OCI-LY1 (cell line): ENCODE measurements at regions not wholly inside any gene's neighbourhood (a gene's known extent, or its start where the extent isn't known, plus 50 kb on each side); places are given as distances from the start of the nearest gene placed in this dataset.

Source experiments
- H2AFZ ChIP-seq: fragments of 200-600 bp; sonication (generic), shearing (Covaris generic); 2 replicates; pipeline ENCODE4 v1.6.0; 2014; ENCODE audit warnings: antibody characterized with exemption, mild to moderate bottlenecking, low read length
- H3F3A ChIP-seq: fragments of 200-600 bp; sonication (generic), shearing (Covaris generic); 2 replicates; pipeline ENCODE4 v1.6.0; 2014; ENCODE audit warnings: mild to moderate bottlenecking, antibody characterized with exemption, low read length, moderate library complexity; ENCODE audit not compliant: insufficient read depth
- H3K27ac ChIP-seq: fragments of 200-600 bp; sonication (generic); 2 replicates; pipeline ENCODE4 v1.5.1; 2014; ENCODE audit warnings: low read length, mixed run types, mild to moderate bottlenecking, low read depth; ENCODE audit not compliant: poor library complexity, severe bottlenecking
- H3K27me3 ChIP-seq: fragments of 200-600 bp; sonication (generic); 2 replicates; pipeline ENCODE4 v1.6.0; 2014; ENCODE audit warnings: antibody characterized with exemption, mild to moderate bottlenecking, low read length, moderate library complexity; ENCODE audit not compliant: insufficient read depth
- H3K36me3 ChIP-seq: fragments of 200-600 bp; sonication (generic); 2 replicates; pipeline ENCODE4 v1.6.1; 2014; ENCODE audit warnings: mild to moderate bottlenecking, antibody characterized with exemption, low read length, moderate library complexity, mixed read lengths; ENCODE audit not compliant: insufficient read depth
- H3K4me1 ChIP-seq: fragments of 200-600 bp; sonication (generic); 2 replicates; pipeline ENCODE4 v1.5.1; 2014; ENCODE audit warnings: mild to moderate bottlenecking, low read length, moderate library complexity; ENCODE audit not compliant: insufficient read depth, severe bottlenecking
- H3K4me2 ChIP-seq: fragments of 200-600 bp; sonication (generic), shearing (Covaris generic); 2 replicates; pipeline ENCODE4 v1.6.1; 2014; ENCODE audit warnings: low read length
- H3K4me3 ChIP-seq: fragments of 200-600 bp; sonication (generic); 2 replicates; pipeline ENCODE4 v1.5.1; 2014; ENCODE audit warnings: low read length, low read depth, mild to moderate bottlenecking, mixed read lengths; ENCODE audit not compliant: poor library complexity, severe bottlenecking
- H3K79me2 ChIP-seq: fragments of 200-600 bp; shearing (Covaris generic); 2 replicates; pipeline ENCODE4 v1.6.1; 2016; ENCODE audit warnings: mixed run types, low read length, mixed read lengths; ENCODE audit not compliant: insufficient read depth
- H3K9ac ChIP-seq: fragments of 200-600 bp; sonication (generic), shearing (Covaris generic); 2 replicates; pipeline ENCODE4 v1.6.1; 2014; ENCODE audit warnings: mild to moderate bottlenecking, low read length, mixed read lengths
- H3K9me2 ChIP-seq: fragments of 200-600 bp; sonication (generic), shearing (Covaris generic); 2 replicates; pipeline ENCODE4 v1.6.1; 2014; ENCODE audit warnings: low read depth, mild to moderate bottlenecking, low read length, mixed read lengths
- H3K9me3 ChIP-seq: fragments of 200-600 bp; shearing (Covaris generic); 2 replicates; pipeline ENCODE4 v1.6.1; 2014; ENCODE audit warnings: low read length, mixed read lengths
- H4K20me1 ChIP-seq: fragments of 200-600 bp; sonication (generic), shearing (Covaris generic); 2 replicates; pipeline ENCODE4 v1.6.0; 2016; ENCODE audit warnings: mild to moderate bottlenecking, low read length; ENCODE audit not compliant: insufficient read depth
- EZH2 ChIP-seq: fragments of 200-600 bp; sonication (generic), shearing (Covaris generic); IDR thresholded peaks from 2 replicates; pipeline ENCODE4 v1.8.0; 2017; ENCODE audit warnings: borderline replicate concordance, mixed run types, mild to moderate bottlenecking, antibody characterized with exemption, low read length, moderate library complexity, mixed read lengths
- TF ChIP-seq, protein P1 (sequence below): fragments of 200-600 bp; sonication (generic), shearing (Covaris generic); IDR thresholded peaks from 2 replicates; pipeline ENCODE4 v1.5.1; 2017; ENCODE audit warnings: mild to moderate bottlenecking, antibody characterized with exemption, low read length, moderate library complexity, mixed read lengths

DNA sequence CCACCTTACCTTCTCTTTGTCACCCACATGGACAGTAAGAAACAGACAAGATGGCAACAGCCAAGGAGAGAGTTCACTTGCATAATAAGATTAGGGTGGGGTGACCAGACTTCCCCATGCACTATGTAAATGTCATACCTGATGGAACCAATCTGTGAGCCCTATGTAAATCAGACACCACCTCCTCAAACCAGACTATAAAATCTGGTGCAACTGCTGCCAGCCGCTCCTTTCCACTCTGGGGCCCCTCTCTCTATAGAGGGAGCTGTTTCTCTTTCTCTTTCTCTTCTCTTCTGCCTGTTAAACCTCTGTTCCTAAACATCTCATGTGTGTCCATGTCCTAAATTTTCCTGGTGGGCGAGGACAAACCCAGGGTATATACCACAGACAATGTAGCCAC is 405.5 kb upstream of the CNTN4 start:
- H3K27me3 ChIP-seq = no peaks in the 10 kb centered on the region
- no peaks in the 10 kb centered on the region for H4K20me1 ChIP-seq
- H3K4me1 ChIP-seq = no peaks in the 10 kb centered on the region
- H3K27ac ChIP-seq = no peak overlapping the region
- H3K4me3 ChIP-seq = no peak overlapping the region
- no peaks in the 10 kb centered on the region for H3F3A ChIP-seq
- no peaks in the 10 kb centered on the region for H3K9me3 ChIP-seq
- TF ChIP-seq, protein P1, sequence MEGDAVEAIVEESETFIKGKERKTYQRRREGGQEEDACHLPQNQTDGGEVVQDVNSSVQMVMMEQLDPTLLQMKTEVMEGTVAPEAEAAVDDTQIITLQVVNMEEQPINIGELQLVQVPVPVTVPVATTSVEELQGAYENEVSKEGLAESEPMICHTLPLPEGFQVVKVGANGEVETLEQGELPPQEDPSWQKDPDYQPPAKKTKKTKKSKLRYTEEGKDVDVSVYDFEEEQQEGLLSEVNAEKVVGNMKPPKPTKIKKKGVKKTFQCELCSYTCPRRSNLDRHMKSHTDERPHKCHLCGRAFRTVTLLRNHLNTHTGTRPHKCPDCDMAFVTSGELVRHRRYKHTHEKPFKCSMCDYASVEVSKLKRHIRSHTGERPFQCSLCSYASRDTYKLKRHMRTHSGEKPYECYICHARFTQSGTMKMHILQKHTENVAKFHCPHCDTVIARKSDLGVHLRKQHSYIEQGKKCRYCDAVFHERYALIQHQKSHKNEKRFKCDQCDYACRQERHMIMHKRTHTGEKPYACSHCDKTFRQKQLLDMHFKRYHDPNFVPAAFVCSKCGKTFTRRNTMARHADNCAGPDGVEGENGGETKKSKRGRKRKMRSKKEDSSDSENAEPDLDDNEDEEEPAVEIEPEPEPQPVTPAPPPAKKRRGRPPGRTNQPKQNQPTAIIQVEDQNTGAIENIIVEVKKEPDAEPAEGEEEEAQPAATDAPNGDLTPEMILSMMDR = no peak
- no peak for TF ChIP-seq EZH2
- no peak overlapping the region for H2AFZ ChIP-seq
- no peaks in the 10 kb centered on the region for H3K36me3 ChIP-seq
- H3K79me2 ChIP-seq = no peaks in the 10 kb centered on the region
- no peaks in the 10 kb centered on the region for H3K9me2 ChIP-seq
- no peak overlapping the region for H3K9ac ChIP-seq
- no peak overlapping the region for H3K4me2 ChIP-seq

DNA sequence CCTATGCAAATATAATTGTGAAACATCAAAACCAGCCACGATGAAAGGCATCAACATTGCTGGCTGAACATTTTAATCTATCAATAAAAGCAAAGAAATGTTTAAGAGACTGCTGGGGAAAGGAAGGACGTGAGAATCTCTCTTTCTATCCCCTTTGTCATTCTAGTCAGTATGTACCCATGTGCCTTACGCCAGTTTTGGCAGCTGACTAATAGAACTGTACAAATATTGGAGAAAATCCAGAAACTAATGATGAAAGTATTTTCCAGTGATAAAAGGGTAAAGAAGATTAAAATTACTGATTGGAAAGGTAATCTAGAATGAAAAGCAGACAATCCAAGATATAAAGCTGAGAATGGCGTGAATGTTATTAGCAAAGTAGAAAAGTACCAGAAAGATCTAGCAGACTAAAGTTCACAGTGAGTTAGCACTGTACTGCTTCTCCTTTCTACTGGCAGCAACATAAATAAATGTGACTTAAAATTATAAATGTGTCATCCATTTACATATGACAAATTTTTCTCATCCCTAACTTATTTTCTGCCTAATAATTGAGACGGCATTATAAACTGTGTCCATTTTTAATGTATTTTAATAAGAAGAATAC is 401.9 kb upstream of the CNTN4 start:
- Histone ChIP-seq H3K79me2 (no peaks in the 10 kb centered on the region), H3K27me3 (no peaks in the 10 kb centered on the region), H3K4me2 (no peak overlapping the region), H3K9me3 (no peaks in the 10 kb centered on the region), H3K36me3 (no peaks in the 10 kb centered on the region), H3K9ac (no peak overlapping the region), H3F3A (no peaks in the 10 kb centered on the region), H2AFZ (no peak overlapping the region), H4K20me1 (no peaks in the 10 kb centered on the region), H3K4me1 (no peaks in the 10 kb centered on the region), H3K4me3 (no peak overlapping the region), H3K27ac (no peak overlapping the region), H3K9me2 (no peaks in the 10 kb centered on the region)
- TF ChIP-seq, protein P1 = no peak
- no peak for TF ChIP-seq EZH2

DNA sequence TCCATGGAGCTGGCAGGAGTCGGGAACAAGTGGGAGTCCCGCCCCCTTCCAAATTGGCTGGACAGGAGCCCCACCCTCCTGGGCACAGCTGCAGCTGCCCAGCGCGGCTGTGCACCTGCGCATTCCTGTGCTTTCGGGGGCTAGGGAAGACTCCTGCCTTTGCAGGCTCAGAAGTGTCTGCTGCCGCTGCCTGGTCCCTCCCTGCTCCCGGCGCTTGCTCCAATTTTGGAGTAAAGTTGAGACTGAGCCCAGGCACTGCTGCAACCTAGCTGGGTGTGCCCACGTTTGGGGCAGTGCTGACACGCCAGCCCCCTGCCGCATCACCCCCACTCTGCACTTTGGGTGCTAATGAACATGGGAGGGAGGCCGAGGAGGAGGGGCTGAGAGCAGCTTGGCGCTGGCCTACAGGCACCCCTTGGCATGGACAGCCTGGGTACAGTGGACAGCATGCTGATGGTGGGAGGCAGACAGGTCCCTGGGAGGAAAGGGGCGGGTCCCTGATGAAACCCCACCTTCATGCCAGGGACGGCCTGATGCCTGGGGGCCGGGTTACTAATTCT is 399.2 kb upstream of the CNTN4 start:
- TF ChIP-seq, protein P1 = no peak
- TF ChIP-seq EZH2 = no peak
- H3K4me3 ChIP-seq = no peak overlapping the region
- no peaks in the 10 kb centered on the region for H3F3A ChIP-seq
- no peak overlapping the region for H2AFZ ChIP-seq
- no peaks in the 10 kb centered on the region for H3K27me3 ChIP-seq
- no peaks in the 10 kb centered on the region for H4K20me1 ChIP-seq
- no peak overlapping the region for H3K9ac ChIP-seq
- H3K9me3 ChIP-seq = no peaks in the 10 kb centered on the region
- H3K79me2 ChIP-seq = no peaks in the 10 kb centered on the region
- no peak overlapping the region for H3K27ac ChIP-seq
- no peak overlapping the region for H3K4me2 ChIP-seq
- H3K36me3 ChIP-seq = no peaks in the 10 kb centered on the region
- no peaks in the 10 kb centered on the region for H3K9me2 ChIP-seq
- H3K4me1 ChIP-seq = no peaks in the 10 kb centered on the region
